Gastroesophageal sphincter (tissue), 3 donors: ENCODE measurements at regions not wholly inside any gene's neighbourhood (a gene's known extent, or its start where the extent isn't known, plus 50 kb on each side); places are given as distances from the start of the nearest gene placed in this dataset.
"Not testable (repeated sequence)": the region's sequence is repeated elsewhere in the genome, so short reads cannot be mapped to it uniquely, and the experiment has no call there.

Experiments
- CTCF ChIP-seq, 4 experiments: fragments of 200-600 bp in 2 of 4; fragments of 450-650 bp in 2 of 4; sonication (generic) in 1 of 4; IDR thresholded peaks; one replicate each; pipeline ENCODE4 v1.5.1; 2017 to 2019; ENCODE audit warnings: antibody characterized with exemption in 4 of 4, mild to moderate bottlenecking in 2 of 4, moderate library complexity in 2 of 4
- POLR2AphosphoS5 ChIP-seq: sonication (generic); formaldehyde crosslinking; IDR thresholded peaks from one replicate; pipeline ENCODE4 v1.6.1; 2017; ENCODE audit warnings: antibody characterized with exemption

DNA sequence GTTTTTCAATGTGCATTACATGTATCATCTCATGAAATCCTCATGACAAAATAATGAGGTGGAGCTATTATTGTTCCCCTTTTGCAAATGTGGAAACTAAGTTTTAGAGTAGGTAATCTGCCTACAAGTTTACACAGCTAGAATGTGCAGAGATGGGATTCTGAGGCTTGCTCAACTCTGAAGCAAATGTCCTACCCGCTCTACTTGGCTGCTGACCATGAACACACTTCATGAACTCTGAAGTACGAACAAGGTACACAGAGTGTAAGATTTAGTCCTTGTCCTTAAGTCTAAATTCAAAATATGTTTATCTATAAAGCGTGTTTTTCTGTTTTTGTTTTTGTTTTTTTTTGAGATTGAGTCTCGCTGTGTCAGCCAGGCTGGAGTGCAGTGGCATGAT is 63.6 kb upstream of the NOTCH2NLA start:
- TF ChIP-seq CTCF (IDR thresholded peaks at IDR 0.05); POLR2AphosphoS5: not testable (repeated sequence)
